ENCODE measurements at regions not wholly inside any gene's neighbourhood (a gene's known extent, or its start where the extent isn't known, plus 50 kb on each side); places are given as distances from the start of the nearest gene placed in this dataset.

- Mint-ChIP-seq H3K4me3 (no peak overlapping the region), H3K4me1 (no peaks in the 10 kb centered on the region), H3K27me3 (ENCODE audit: low read depth) (no peaks in the 10 kb centered on the region), H3K9me3 (peaks cover 0 to under 1% of the 10 kb centered on the region in 2 experiments; a peak in 1 of 5 replicates), H3K27ac (no peak overlapping the region), H3K36me3 (ENCODE audit: insufficient read depth in 1 of 3, low read depth in 3 of 3) (no peaks in the 10 kb centered on the region)
- Histone ChIP-seq H3K4me2 (ENCODE audit: insufficient read depth, insufficient read length, low read length) (no peak overlapping the region), H4K8ac (replicated peaks; ENCODE audit: insufficient read length, low read depth, low read length) (no peak overlapping the region), H2BK5ac (ENCODE audit: insufficient read length, low read length) (no peak overlapping the region), H2BK120ac (ENCODE audit: low read depth, low read length, poor library complexity, severe bottlenecking) (no peak overlapping the region), H2BK20ac (ENCODE audit: low read depth, low read length, poor library complexity, severe bottlenecking) (no peak overlapping the region), H3K4me1 (ENCODE audit: insufficient read depth, low read length) (no peaks in the 10 kb centered on the region), H3K4ac (ENCODE audit: low read depth, low read length) (no peak overlapping the region), H3K18ac (ENCODE audit: insufficient read length, low read depth, low read length) (no peak overlapping the region), H2BK12ac (ENCODE audit: insufficient read length, low read depth, low read length) (no peak overlapping the region), H2AK5ac (ENCODE audit: insufficient read length, low read length) (no peak overlapping the region), H3K9me3 (ENCODE audit: control insufficient read depth, low read depth, low read length) (no peaks in the 10 kb centered on the region), H2BK15ac (ENCODE audit: low read depth, low read length) (no peak overlapping the region), H3K79me1 (ENCODE audit: insufficient read depth, low read depth, low read length, poor library complexity, severe bottlenecking) (no peaks in the 10 kb centered on the region), H4K91ac (ENCODE audit: insufficient read length, low read depth, low read length) (no peak overlapping the region), H3K9ac (ENCODE audit: extremely low read depth, insufficient read length, low read length) (no peak overlapping the region), H4K20me1 (ENCODE audit: control insufficient read depth, insufficient read depth, insufficient read length) (no peaks in the 10 kb centered on the region), H3K27me3 (ENCODE audit: insufficient read depth, low read length) (no peaks in the 10 kb centered on the region), H3K23ac (ENCODE audit: insufficient read length, low read depth, low read length) (no peak overlapping the region), H3K14ac (ENCODE audit: insufficient read depth, low read length) (no peak overlapping the region), H3K27ac (ENCODE audit: insufficient read length, low read depth, low read length) (no peak overlapping the region), H4K5ac (ENCODE audit: insufficient read length, low read depth, low read length) (no peak overlapping the region), H3K56ac (ENCODE audit: insufficient read length, low read depth, low read length) (no peak overlapping the region), H2AFZ (ENCODE audit: low read length) (no peak overlapping the region), H3K23me2 (ENCODE audit: insufficient read length, low read depth, low read length, poor library complexity, severe bottlenecking) (no peaks in the 10 kb centered on the region), H3K79me2 (ENCODE audit: insufficient read depth, low read length) (no peaks in the 10 kb centered on the region), H3T11ph (ENCODE audit: low read length) (no peak overlapping the region)
- no peak for DNase-seq
- TF ChIP-seq, protein P1, sequence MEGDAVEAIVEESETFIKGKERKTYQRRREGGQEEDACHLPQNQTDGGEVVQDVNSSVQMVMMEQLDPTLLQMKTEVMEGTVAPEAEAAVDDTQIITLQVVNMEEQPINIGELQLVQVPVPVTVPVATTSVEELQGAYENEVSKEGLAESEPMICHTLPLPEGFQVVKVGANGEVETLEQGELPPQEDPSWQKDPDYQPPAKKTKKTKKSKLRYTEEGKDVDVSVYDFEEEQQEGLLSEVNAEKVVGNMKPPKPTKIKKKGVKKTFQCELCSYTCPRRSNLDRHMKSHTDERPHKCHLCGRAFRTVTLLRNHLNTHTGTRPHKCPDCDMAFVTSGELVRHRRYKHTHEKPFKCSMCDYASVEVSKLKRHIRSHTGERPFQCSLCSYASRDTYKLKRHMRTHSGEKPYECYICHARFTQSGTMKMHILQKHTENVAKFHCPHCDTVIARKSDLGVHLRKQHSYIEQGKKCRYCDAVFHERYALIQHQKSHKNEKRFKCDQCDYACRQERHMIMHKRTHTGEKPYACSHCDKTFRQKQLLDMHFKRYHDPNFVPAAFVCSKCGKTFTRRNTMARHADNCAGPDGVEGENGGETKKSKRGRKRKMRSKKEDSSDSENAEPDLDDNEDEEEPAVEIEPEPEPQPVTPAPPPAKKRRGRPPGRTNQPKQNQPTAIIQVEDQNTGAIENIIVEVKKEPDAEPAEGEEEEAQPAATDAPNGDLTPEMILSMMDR (conservative IDR thresholded peaks at IDR 0.05), result no peak
- WGBS (ENCODE audit: extremely low coverage, insufficient read length, low lambda C conversion rate), result no CpG with 5 or more reads among the region's 1 CpG
Measured at GRCh38 chr11:36899800-36900199, 301.8 kb upstream of the RAG2 start.
